ENCODE measurements at regions not wholly inside any gene's neighbourhood (a gene's known extent, or its start where the extent isn't known, plus 50 kb on each side); places are given as distances from the start of the nearest gene placed in this dataset.

DNA sequence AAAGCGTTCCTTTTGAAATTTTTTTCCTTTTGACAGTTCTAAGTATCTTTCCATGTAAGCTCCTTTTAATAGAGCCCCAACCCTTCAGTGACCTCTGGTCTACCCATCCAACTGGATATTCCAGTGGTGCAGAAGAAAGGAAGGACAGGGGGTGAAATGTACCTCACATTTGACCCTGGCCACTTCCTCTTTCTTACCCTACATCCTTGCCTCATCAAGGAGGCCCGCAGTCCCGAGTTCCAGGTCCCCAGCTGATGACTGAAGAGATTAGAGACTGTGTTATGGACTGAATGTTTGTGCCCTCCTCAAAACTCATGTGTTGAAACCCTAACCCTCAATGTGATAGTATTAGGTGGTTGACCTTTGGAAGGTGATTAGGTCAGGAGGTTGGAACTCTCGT, 158.1 kb downstream of the RBM43 start:
- H3K36me3 ChIP-seq (ENCODE audit: insufficient read depth, low read length): no peaks in the 10 kb centered on the region
- H3K9ac ChIP-seq (ENCODE audit: low read length): no peak overlapping the region
- no peak overlapping the region for H3K4me3 ChIP-seq (ENCODE audit: low read depth in 1 of 2, low read length in 2 of 2)
- H3K9me3 ChIP-seq (ENCODE audit: low read length): no peaks in the 10 kb centered on the region
- H3K4me1 ChIP-seq (ENCODE audit: insufficient read depth, low read length): no peaks in the 10 kb centered on the region
- no peaks in the 10 kb centered on the region for H3K27me3 ChIP-seq (ENCODE audit: control insufficient read depth in 1 of 2, insufficient read depth in 2 of 2, low read length in 2 of 2)
- H3K27ac ChIP-seq (ENCODE audit: low read depth, low read length): no peak overlapping the region

DNA sequence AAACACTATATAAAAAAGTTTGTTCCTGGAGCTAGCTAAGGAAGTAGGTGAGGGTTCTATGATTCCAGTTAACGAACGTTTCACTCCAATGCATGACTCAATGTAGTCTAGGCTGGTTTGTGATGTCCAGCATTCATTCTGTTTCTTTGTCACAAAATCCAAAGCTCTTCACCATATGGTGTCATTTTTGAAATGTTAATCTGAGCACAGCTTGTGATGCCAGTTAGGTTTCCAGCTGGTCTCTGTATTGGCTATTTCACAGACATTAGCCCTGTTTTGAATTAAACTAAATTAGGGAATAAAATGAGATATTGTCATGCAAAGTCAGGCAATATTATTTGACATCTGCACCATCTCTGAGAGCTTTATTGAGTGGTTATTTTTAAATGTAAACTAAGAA, 159.4 kb downstream of the RBM43 start:
- Histone ChIP-seq H3K27me3 (ENCODE audit: control insufficient read depth in 1 of 2, insufficient read depth in 2 of 2, low read length in 2 of 2) (no peaks in the 10 kb centered on the region), H3K4me3 (ENCODE audit: low read depth in 1 of 2, low read length in 2 of 2) (no peak overlapping the region), H3K9ac (ENCODE audit: low read length) (no peak overlapping the region), H3K36me3 (ENCODE audit: insufficient read depth, low read length) (no peaks in the 10 kb centered on the region), H3K4me1 (ENCODE audit: insufficient read depth, low read length) (no peaks in the 10 kb centered on the region), H3K27ac (ENCODE audit: low read depth, low read length) (no peak overlapping the region), H3K9me3 (ENCODE audit: low read length) (no peaks in the 10 kb centered on the region)

DNA sequence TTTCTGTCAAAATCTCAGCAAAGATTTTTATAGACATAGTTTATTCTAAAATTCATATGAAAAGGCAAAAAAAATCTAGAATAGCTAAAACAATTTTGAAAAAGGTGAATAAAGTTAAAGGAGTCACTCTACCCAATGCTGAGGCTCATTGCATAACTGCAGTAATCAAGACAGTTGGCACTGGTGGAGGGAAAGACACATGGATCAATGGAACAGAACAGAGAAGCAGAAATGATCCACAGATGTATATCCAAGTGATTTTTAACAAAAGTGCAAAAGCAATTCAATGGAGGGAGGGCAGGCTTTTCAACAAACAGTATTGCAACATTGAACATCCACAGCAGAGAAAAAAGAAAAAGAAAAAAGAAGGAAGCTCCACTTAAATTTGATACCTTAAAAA, 162.8 kb downstream of the RBM43 start:
- Histone ChIP-seq H3K4me1 (ENCODE audit: insufficient read depth, low read length) (no peaks in the 10 kb centered on the region), H3K9me3 (ENCODE audit: low read length) (no peaks in the 10 kb centered on the region), H3K4me3 (ENCODE audit: low read depth in 1 of 2, low read length in 2 of 2) (no peak overlapping the region), H3K27ac (ENCODE audit: low read depth, low read length) (no peak overlapping the region), H3K27me3 (ENCODE audit: control insufficient read depth in 1 of 2, insufficient read depth in 2 of 2, low read length in 2 of 2) (no peaks in the 10 kb centered on the region), H3K9ac (ENCODE audit: low read length) (no peak overlapping the region), H3K36me3 (ENCODE audit: insufficient read depth, low read length) (no peaks in the 10 kb centered on the region)

DNA sequence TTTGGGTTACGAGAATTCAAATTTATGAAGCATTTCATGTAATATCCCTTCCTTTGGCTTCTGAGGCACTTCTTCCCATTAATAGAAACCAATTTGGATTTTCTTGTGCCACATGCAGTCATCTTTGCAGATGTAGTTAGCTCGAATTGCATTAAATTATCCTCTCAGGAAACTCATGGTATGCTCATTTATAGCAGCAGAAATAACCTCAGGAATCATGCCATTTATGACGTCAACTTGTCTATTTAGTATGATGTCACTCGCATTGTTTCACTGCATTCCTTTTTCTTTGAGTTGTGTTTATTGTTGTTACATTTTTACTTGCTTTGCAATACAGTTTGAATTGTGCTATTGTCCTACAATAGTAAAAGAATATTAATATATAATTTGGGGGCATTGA, 163.8 kb downstream of the RBM43 start:
- Histone ChIP-seq H3K36me3 (ENCODE audit: insufficient read depth, low read length) (no peaks in the 10 kb centered on the region), H3K9ac (ENCODE audit: low read length) (no peak overlapping the region), H3K4me3 (ENCODE audit: low read depth in 1 of 2, low read length in 2 of 2) (no peak overlapping the region), H3K27me3 (ENCODE audit: control insufficient read depth in 1 of 2, insufficient read depth in 2 of 2, low read length in 2 of 2) (no peaks in the 10 kb centered on the region), H3K4me1 (ENCODE audit: insufficient read depth, low read length) (no peaks in the 10 kb centered on the region), H3K27ac (ENCODE audit: low read depth, low read length) (no peak overlapping the region), H3K9me3 (ENCODE audit: low read length) (no peaks in the 10 kb centered on the region)

DNA sequence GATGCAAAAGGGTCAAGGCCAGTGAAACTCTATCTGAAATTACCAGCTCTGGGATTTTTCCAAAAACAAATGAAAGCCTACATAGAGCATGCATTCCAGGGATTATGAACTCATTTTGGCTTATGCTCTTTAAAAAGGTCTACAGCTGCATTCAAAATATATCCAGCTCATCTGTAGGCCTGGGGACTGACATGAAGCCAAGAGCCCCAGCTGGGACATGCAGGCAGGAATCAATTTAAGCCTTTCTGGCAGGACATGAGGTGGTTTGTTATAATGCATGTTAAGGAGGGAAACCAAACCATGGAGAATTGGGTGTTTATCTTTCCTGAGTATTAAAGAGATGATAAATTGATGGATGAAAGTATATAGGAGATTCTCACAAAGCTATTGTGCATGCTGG, 164.5 kb downstream of the RBM43 start:
- H3K4me1 ChIP-seq (ENCODE audit: insufficient read depth, low read length): no peaks in the 10 kb centered on the region
- no peak overlapping the region for H3K9ac ChIP-seq (ENCODE audit: low read length)
- no peaks in the 10 kb centered on the region for H3K9me3 ChIP-seq (ENCODE audit: low read length)
- no peak overlapping the region for H3K4me3 ChIP-seq (ENCODE audit: low read depth in 1 of 2, low read length in 2 of 2)
- no peaks in the 10 kb centered on the region for H3K36me3 ChIP-seq (ENCODE audit: insufficient read depth, low read length)
- H3K27me3 ChIP-seq (ENCODE audit: control insufficient read depth in 1 of 2, insufficient read depth in 2 of 2, low read length in 2 of 2): no peaks in the 10 kb centered on the region
- H3K27ac ChIP-seq (ENCODE audit: low read depth, low read length): no peak overlapping the region

DNA sequence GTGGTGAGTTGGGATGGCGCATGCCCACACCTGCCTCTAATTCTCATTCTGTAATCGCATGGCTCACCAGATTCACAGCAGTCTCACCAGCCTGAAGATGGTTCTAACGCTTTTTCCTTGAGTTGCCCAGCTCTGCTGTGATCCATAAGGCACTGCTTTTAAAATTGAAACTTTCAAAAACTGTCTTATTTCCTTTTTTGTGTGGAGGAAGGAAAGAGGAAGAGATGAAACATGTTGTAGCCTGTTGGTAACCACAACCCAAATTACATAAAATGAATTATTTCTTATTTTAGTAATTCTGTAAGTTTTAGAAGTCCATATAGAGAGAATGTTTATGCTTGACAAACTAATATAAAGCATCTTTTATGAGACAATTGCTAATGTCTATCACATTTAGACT, 165.4 kb downstream of the RBM43 start:
- H3K9ac ChIP-seq (ENCODE audit: low read length): no peak overlapping the region
- H3K27me3 ChIP-seq (ENCODE audit: control insufficient read depth in 1 of 2, insufficient read depth in 2 of 2, low read length in 2 of 2): no peaks in the 10 kb centered on the region
- no peaks in the 10 kb centered on the region for H3K36me3 ChIP-seq (ENCODE audit: insufficient read depth, low read length)
- no peak overlapping the region for H3K27ac ChIP-seq (ENCODE audit: low read depth, low read length)
- no peak overlapping the region for H3K4me3 ChIP-seq (ENCODE audit: low read depth in 1 of 2, low read length in 2 of 2)
- no peaks in the 10 kb centered on the region for H3K4me1 ChIP-seq (ENCODE audit: insufficient read depth, low read length)
- H3K9me3 ChIP-seq (ENCODE audit: low read length): no peaks in the 10 kb centered on the region

DNA sequence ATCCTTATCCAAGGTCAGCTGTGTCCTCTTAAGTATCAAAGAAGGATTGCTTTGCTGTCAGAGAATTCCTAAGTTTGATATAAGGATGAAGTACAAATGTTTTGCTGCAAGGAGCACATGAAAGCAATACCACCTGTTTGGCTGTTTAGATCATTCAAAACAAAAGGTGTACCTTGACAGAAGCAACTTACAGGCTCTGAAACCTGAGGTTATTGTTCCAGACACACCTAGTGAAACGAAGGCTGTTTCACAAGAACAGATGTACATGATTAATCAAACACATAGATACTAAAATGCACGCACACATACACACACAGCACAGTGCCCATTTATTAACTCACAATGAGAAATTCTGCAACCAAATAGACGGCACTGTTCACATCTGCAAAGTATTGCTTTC, 166.2 kb downstream of the RBM43 start:
- no peak overlapping the region for H3K27ac ChIP-seq (ENCODE audit: low read depth, low read length)
- H3K27me3 ChIP-seq (ENCODE audit: control insufficient read depth in 1 of 2, insufficient read depth in 2 of 2, low read length in 2 of 2): no peaks in the 10 kb centered on the region

DNA sequence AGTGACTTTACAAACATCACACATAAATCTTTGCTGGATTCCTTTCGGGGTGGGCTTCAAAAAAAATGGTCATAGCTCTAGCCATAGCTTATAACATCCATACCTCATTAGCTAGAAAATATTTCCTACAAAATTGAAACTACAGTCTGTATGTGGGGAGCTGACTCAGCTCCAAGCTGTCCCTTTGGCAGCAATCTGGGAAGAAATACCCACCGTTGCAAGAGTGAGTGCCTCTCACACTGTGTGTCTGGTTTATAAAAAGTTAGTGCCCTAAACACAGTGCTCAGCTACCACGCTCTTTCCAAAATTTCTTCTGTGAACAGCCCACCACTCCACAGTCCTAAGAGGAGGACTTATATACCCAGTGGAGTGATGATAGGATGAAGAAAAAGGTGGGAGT, 170.1 kb downstream of the RBM43 start:
- no peak overlapping the region for H3K27ac ChIP-seq (ENCODE audit: low read depth, low read length)
- no peaks in the 10 kb centered on the region for H3K4me1 ChIP-seq (ENCODE audit: insufficient read depth, low read length)
- H3K36me3 ChIP-seq (ENCODE audit: insufficient read depth, low read length): no peaks in the 10 kb centered on the region
- no peak overlapping the region for H3K9ac ChIP-seq (ENCODE audit: low read length)
- H3K9me3 ChIP-seq (ENCODE audit: low read length): no peaks in the 10 kb centered on the region
- H3K27me3 ChIP-seq (ENCODE audit: control insufficient read depth in 1 of 2, insufficient read depth in 2 of 2, low read length in 2 of 2): no peaks in the 10 kb centered on the region
- H3K4me3 ChIP-seq (ENCODE audit: low read depth in 1 of 2, low read length in 2 of 2): no peak overlapping the region

More for the DNA sequence above, 166.2 kb downstream of the RBM43 start:
- Histone ChIP-seq H3K9ac (ENCODE audit: low read length) (no peak overlapping the region), H3K36me3 (ENCODE audit: insufficient read depth, low read length) (no peaks in the 10 kb centered on the region), H3K4me1 (ENCODE audit: insufficient read depth, low read length) (no peaks in the 10 kb centered on the region), H3K9me3 (ENCODE audit: low read length) (no peaks in the 10 kb centered on the region), H3K4me3 (ENCODE audit: low read depth in 1 of 2, low read length in 2 of 2) (no peak overlapping the region)

DNA sequence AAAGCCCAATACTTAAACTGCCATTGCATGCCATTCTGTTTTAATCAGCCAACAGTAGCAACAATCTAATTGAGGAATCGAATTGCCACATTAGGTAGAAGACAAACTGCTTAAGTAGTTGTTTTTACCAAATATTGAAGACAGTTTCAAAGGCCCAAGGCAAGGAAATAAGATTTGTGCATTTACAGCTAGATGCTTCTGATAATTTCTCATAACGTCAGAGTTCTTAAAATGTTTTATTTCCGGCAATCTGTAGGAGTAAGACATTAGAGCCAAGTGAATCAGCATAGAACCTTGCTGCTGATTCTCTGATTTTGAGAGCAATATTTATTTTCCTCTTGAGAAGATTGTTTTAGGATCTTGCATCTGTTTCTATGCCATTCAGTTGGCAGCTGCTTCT, 174.3 kb downstream of the RBM43 start:
- H3K36me3 ChIP-seq (ENCODE audit: insufficient read depth, low read length): no peaks in the 10 kb centered on the region
- no peaks in the 10 kb centered on the region for H3K9me3 ChIP-seq (ENCODE audit: low read length)
- H3K4me1 ChIP-seq (ENCODE audit: insufficient read depth, low read length): no peaks in the 10 kb centered on the region
- no peak overlapping the region for H3K27ac ChIP-seq (ENCODE audit: low read depth, low read length)
- H3K27me3 ChIP-seq (ENCODE audit: control insufficient read depth in 1 of 2, insufficient read depth in 2 of 2, low read length in 2 of 2): no peaks in the 10 kb centered on the region
- no peak overlapping the region for H3K4me3 ChIP-seq (ENCODE audit: low read depth in 1 of 2, low read length in 2 of 2)
- H3K9ac ChIP-seq (ENCODE audit: low read length): no peak overlapping the region

DNA sequence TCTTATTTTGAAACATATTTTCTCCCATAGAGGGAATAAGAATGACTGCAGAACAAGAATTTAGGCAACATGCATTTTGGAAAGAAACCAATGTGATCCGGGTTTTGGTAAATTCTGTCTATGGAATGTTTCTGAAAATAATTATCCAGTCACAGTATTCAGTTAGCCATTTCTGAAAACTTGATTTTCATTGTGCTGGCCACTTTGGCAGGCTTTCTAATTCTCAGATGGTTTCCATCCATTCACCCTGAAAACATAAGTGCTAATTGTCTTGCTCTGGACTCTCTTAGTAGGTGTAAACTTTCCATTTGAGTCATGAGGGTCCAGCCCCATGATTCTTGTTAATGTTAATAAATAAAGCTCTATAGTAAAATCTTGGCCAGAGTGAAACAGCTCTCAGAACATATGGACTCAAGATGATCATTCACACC, 176.5 kb downstream of the RBM43 start:
- Histone ChIP-seq H3K27me3 (ENCODE audit: control insufficient read depth in 1 of 2, insufficient read depth in 2 of 2, low read length in 2 of 2) (no peaks in the 10 kb centered on the region), H3K9me3 (ENCODE audit: low read length) (no peaks in the 10 kb centered on the region), H3K36me3 (ENCODE audit: insufficient read depth, low read length) (no peaks in the 10 kb centered on the region), H3K27ac (ENCODE audit: low read depth, low read length) (no peak overlapping the region), H3K4me1 (ENCODE audit: insufficient read depth, low read length) (no peaks in the 10 kb centered on the region), H3K4me3 (ENCODE audit: low read depth in 1 of 2, low read length in 2 of 2) (no peak overlapping the region), H3K9ac (ENCODE audit: low read length) (no peak overlapping the region)

DNA sequence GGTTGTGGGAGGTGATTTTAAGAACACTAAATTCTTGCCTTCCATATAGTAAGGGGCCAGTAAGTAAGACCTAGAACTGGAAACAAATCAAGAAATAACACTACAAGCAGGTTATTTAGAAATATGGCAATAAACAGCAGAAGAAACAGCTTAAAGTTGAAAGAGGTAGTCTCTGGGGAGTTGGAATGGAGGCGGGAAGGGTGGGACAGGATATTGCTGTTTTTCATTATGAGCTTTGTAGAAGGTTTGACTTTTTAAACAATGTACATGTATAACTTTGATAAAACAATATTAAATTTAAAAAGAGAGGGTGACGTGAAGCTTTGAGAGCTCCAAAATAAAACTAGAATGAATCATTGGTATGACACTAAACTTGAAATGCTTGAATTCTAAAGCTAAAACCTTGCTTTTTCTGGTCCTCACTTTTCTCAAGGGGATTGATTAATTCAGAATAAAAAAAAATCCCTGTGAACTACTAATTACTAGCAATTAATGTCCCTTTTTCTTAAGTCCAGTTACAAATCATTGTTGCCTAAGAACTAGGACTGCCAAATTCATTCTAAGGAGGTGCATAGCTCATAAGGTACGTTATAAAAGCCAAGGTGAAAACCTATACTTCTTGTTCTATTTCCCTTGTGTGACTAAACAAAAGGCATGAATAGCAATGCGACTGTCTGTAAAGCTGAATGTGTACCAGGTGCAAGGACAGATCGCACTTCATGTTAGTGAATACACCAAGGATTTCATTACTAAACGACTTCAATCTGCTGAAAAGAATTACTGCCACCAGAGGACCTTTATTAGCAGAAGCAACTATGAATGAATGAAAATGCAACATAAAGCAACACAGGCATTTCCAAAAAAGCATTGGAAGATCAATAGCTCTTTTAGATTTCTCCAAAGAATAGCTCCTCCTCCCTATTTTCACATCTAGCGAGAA, 177.5 kb downstream of the RBM43 start:
- no peaks in the 10 kb centered on the region for H3K4me1 ChIP-seq (ENCODE audit: insufficient read depth, low read length)
- H3K9me3 ChIP-seq (ENCODE audit: low read length): no peaks in the 10 kb centered on the region
- H3K36me3 ChIP-seq (ENCODE audit: insufficient read depth, low read length): no peaks in the 10 kb centered on the region
- H3K4me3 ChIP-seq (ENCODE audit: low read depth in 1 of 2, low read length in 2 of 2): no peak overlapping the region
- no peak overlapping the region for H3K9ac ChIP-seq (ENCODE audit: low read length)
- H3K27ac ChIP-seq (ENCODE audit: low read depth, low read length): no peak overlapping the region
- H3K27me3 ChIP-seq (ENCODE audit: control insufficient read depth in 1 of 2, insufficient read depth in 2 of 2, low read length in 2 of 2): no peaks in the 10 kb centered on the region

DNA sequence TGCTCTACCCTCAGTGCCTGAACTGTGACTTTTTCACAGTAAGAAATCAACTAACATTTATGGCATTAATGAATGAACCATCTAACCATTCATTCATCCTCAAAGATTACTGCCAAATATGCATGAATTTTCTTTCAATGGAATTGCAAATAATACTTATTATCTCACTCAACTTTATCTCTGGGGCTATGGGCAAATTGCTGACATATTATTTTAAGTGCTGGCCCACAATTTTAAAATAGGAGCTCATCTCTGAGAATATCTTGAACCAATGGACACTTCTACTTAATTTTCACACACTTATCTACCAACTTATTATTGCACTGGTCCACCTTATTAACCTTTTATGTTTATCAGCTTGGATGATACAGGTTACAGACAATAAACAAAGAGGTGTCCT, 182.8 kb downstream of the RBM43 start:
- no peak overlapping the region for H3K4me3 ChIP-seq (ENCODE audit: low read depth in 1 of 2, low read length in 2 of 2)
- H3K27ac ChIP-seq (ENCODE audit: low read depth, low read length): no peak overlapping the region
- H3K9ac ChIP-seq (ENCODE audit: low read length): no peak overlapping the region
- H3K4me1 ChIP-seq (ENCODE audit: insufficient read depth, low read length): no peaks in the 10 kb centered on the region
- no peaks in the 10 kb centered on the region for H3K27me3 ChIP-seq (ENCODE audit: control insufficient read depth in 1 of 2, insufficient read depth in 2 of 2, low read length in 2 of 2)
- H3K9me3 ChIP-seq (ENCODE audit: low read length): peaks cover 3% of the 10 kb centered on the region
- H3K36me3 ChIP-seq (ENCODE audit: insufficient read depth, low read length): no peaks in the 10 kb centered on the region
